Endodermal cell (in vitro differentiated cells): ENCODE measurements at regions not wholly inside any gene's neighbourhood (a gene's known extent, or its start where the extent isn't known, plus 50 kb on each side); places are given as distances from the start of the nearest gene placed in this dataset.

ENCODE experiments used
- DNase-seq: peaks from one replicate; pipeline ENCODE4 v3.0.0-alpha.2; 2017
- H3K27ac ChIP-seq: 2 replicates; pipeline ENCODE4 v1.5.1; 2013; ENCODE audit warnings: mild to moderate bottlenecking, low read depth, low read length, moderate library complexity
- H3K27me3 ChIP-seq: 2 replicates; pipeline ENCODE4 v1.6.1; 2013; ENCODE audit warnings: mild to moderate bottlenecking, low read length, moderate library complexity; ENCODE audit not compliant: insufficient read depth, control insufficient read depth, poor library complexity, severe bottlenecking
- H3K36me3 ChIP-seq: 2 replicates; pipeline ENCODE4 v1.7.0; 2013; ENCODE audit warnings: mild to moderate bottlenecking, low read length, moderate library complexity; ENCODE audit not compliant: control insufficient read depth, insufficient read depth
- H3K4me1 ChIP-seq: one replicate; pipeline ENCODE4 v1.7.0; 2013; ENCODE audit warnings: low read length; ENCODE audit not compliant: control insufficient read depth, insufficient read depth
- H3K4me3 ChIP-seq: 2 replicates; pipeline ENCODE4 v1.5.1; 2013; ENCODE audit warnings: mild to moderate bottlenecking, low read length, moderate library complexity
- H3K9ac ChIP-seq: 2 replicates; pipeline ENCODE4 v1.6.1; 2013; ENCODE audit warnings: mild to moderate bottlenecking, low read length, moderate library complexity; ENCODE audit not compliant: poor library complexity, severe bottlenecking; ENCODE audit errors: extremely low read depth
- H3K9me3 ChIP-seq: 2 replicates; pipeline ENCODE4 v1.6.1; 2013; ENCODE audit warnings: mild to moderate bottlenecking, low read length, moderate library complexity; ENCODE audit not compliant: control insufficient read depth
- H3K27ac Mint-ChIP-seq: 2 replicates; pipeline ENCODE4 v1.8.0; 2020; ENCODE audit warnings: mixed read lengths
- H3K27me3 Mint-ChIP-seq: 2 replicates; pipeline ENCODE4 v1.8.0; 2021; ENCODE audit warnings: mild to moderate bottlenecking, mixed read lengths; ENCODE audit not compliant: insufficient read depth
- H3K36me3 Mint-ChIP-seq: 2 replicates; pipeline ENCODE4 v1.8.0; 2020; ENCODE audit warnings: low read depth, mixed read lengths
- H3K4me1 Mint-ChIP-seq: 2 replicates; pipeline ENCODE4 v1.8.0; 2020; ENCODE audit warnings: mixed read lengths
- H3K4me3 Mint-ChIP-seq: 2 replicates; pipeline ENCODE4 v1.8.0; 2020; ENCODE audit warnings: mild to moderate bottlenecking, moderate library complexity, mixed read lengths
- H3K9me3 Mint-ChIP-seq: 2 replicates; pipeline ENCODE4 v1.8.0; 2020; ENCODE audit warnings: mild to moderate bottlenecking, mixed read lengths
- CTCF ChIP-seq: fragments of 200-600 bp; sonication (generic); conservative IDR thresholded peaks from 2 replicates; pipeline ENCODE4 v1.5.0; 2021; ENCODE audit warnings: antibody characterized with exemption, mild to moderate bottlenecking
- WGBS, 2 experiments: methylation state at CpG; one replicate each; pipeline versions ENCODE4 v1.1.5 to v1.1.7; 2013; ENCODE audit warnings: missing lambda C conversion rate in 2 of 2, mixed read lengths in 1 of 2; ENCODE audit not compliant: insufficient coverage in 1 of 2, insufficient read length in 1 of 2; 5-methylcytosine and 5-hydroxymethylcytosine counted together

- Histone ChIP-seq H3K9me3 (no peaks in the 10 kb centered on the region), H3K27ac (no peak overlapping the region), H3K4me3 (no peak overlapping the region), H3K4me1 (no peaks in the 10 kb centered on the region), H3K36me3 (no peaks in the 10 kb centered on the region), H3K9ac (no peak overlapping the region), H3K27me3 (no peaks in the 10 kb centered on the region)
- H3K27me3 Mint-ChIP-seq = peaks cover 7% of the 10 kb centered on the region
- DNase-seq = no peak
- 100% methylated on average over 1 of the region's 1 CpG; no CpG with 5 or more reads in 1 of the 2 experiments for WGBS, 2 experiments
- H3K36me3 Mint-ChIP-seq = no peaks in the 10 kb centered on the region
- H3K9me3 Mint-ChIP-seq = no peaks in the 10 kb centered on the region
- H3K4me1 Mint-ChIP-seq = peaks cover 6% of the 10 kb centered on the region
- no peak overlapping the region for H3K27ac Mint-ChIP-seq
- no peak overlapping the region for H3K4me3 Mint-ChIP-seq
- no peak for TF ChIP-seq CTCF
These were observed 133.6 kb upstream of the HMHB1 start for GRCh38 chr5:143678148-143678905.

DNA sequence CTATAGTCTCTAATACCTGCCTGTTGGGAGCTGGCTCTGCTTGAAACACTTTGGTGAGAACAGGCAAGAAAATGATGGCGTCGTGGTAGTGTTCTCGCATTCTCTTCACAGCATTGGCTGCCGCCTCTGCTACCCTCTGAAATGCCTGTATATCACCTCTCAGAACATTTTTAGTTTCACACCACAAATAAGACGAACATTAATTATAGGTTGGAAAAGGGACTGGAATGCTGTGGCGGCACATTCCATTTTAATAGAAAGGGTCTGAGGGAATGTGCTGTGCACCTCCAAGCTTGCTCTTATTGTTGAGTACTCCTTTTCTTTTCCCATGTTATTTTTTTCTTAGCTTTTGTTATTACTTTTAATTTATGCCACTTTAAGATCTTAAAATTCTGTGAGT is 134.6 kb upstream of the HMHB1 start:
- H3K36me3 Mint-ChIP-seq = no peaks in the 10 kb centered on the region
- Histone ChIP-seq H3K9me3 (no peaks in the 10 kb centered on the region), H3K27ac (no peak overlapping the region), H3K36me3 (no peaks in the 10 kb centered on the region), H3K9ac (no peak overlapping the region), H3K4me1 (no peaks in the 10 kb centered on the region), H3K27me3 (no peaks in the 10 kb centered on the region), H3K4me3 (no peak overlapping the region)
- H3K9me3 Mint-ChIP-seq = no peaks in the 10 kb centered on the region
- no peak overlapping the region for H3K4me3 Mint-ChIP-seq
- no peak overlapping the region for H3K27ac Mint-ChIP-seq
- TF ChIP-seq CTCF = no peak
- peaks cover 4% of the 10 kb centered on the region for H3K27me3 Mint-ChIP-seq
- WGBS, 2 experiments = 94% methylated on average over 6 of the region's 6 CpGs; no CpG with 5 or more reads in 1 of the 2 experiments
- DNase-seq = no peak
- peaks cover 6% of the 10 kb centered on the region for H3K4me1 Mint-ChIP-seq

GRCh38 chr5:143676802-143677201 is 135.2 kb upstream of the HMHB1 start:
- no peak for TF ChIP-seq CTCF
- Histone ChIP-seq H3K36me3 (no peaks in the 10 kb centered on the region), H3K9ac (no peak overlapping the region), H3K9me3 (no peaks in the 10 kb centered on the region), H3K4me1 (no peaks in the 10 kb centered on the region), H3K27ac (no peak overlapping the region), H3K27me3 (no peaks in the 10 kb centered on the region), H3K4me3 (no peak overlapping the region)
- WGBS, 2 experiments = 95 to 100% methylated on average over 1 of the region's 1 CpG
- H3K27ac Mint-ChIP-seq = no peak overlapping the region
- no peaks in the 10 kb centered on the region for H3K9me3 Mint-ChIP-seq
- DNase-seq = no peak
- H3K36me3 Mint-ChIP-seq = no peaks in the 10 kb centered on the region
- H3K27me3 Mint-ChIP-seq = peaks cover 4% of the 10 kb centered on the region
- peaks cover 6% of the 10 kb centered on the region for H3K4me1 Mint-ChIP-seq
- no peak overlapping the region for H3K4me3 Mint-ChIP-seq
